ENCODE measurements at regions not wholly inside any gene's neighbourhood (a gene's known extent, or its start where the extent isn't known, plus 50 kb on each side); places are given as distances from the start of the nearest gene placed in this dataset.

DNA sequence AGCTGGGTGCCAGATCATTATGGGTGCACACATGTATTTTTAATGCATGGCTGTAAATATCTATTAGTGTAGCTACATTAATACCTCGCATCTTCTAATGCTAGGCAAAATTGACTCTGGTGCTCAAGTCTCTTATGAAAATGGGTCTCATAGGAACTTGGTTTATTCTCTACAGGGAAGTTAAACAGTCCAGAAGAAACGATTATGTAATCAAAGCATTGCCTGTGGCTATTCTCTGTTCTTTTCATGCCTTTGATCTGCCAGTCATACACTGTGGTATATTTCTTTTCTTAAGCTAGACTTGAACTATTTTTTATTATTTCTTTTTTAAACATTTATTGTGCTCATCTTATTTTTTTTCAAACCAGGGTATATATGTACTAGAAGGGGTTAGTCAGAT, 1015.0 kb downstream of the SLITRK1 start:
- TF ChIP-seq POLR2AphosphoS5 (IDR thresholded peaks at IDR 0.05) = no peak
- TF ChIP-seq, protein P1, sequence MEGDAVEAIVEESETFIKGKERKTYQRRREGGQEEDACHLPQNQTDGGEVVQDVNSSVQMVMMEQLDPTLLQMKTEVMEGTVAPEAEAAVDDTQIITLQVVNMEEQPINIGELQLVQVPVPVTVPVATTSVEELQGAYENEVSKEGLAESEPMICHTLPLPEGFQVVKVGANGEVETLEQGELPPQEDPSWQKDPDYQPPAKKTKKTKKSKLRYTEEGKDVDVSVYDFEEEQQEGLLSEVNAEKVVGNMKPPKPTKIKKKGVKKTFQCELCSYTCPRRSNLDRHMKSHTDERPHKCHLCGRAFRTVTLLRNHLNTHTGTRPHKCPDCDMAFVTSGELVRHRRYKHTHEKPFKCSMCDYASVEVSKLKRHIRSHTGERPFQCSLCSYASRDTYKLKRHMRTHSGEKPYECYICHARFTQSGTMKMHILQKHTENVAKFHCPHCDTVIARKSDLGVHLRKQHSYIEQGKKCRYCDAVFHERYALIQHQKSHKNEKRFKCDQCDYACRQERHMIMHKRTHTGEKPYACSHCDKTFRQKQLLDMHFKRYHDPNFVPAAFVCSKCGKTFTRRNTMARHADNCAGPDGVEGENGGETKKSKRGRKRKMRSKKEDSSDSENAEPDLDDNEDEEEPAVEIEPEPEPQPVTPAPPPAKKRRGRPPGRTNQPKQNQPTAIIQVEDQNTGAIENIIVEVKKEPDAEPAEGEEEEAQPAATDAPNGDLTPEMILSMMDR (IDR thresholded peaks at IDR 0.05) = no peak
